Stimulated activated CD8-positive, alpha-beta memory T cell treated with anti-CD3 and anti-CD28 coated beads, Interleukin-15, amount 100 ng/mL, for 1 hour (primary cell): ENCODE measurements at regions not wholly inside any gene's neighbourhood (a gene's known extent, or its start where the extent isn't known, plus 50 kb on each side); places are given as distances from the start of the nearest gene placed in this dataset.

Experiments used
- DNase-seq: peaks from one replicate; pipeline ENCODE4 v3.0.0-alpha.2; 2020; ENCODE audit warnings: low read depth

- DNase-seq = no peak
Measured at GRCh38 chr21:27306206-27306605, 339.3 kb upstream of the ADAMTS5 start.

GRCh38 chr21:27301220-27301619 lies 334.3 kb upstream of the ADAMTS5 start:
- DNase-seq = no peak

GRCh38 chr21:27300770-27301169 lies 333.9 kb upstream of the ADAMTS5 start:
- DNase-seq = no peak

GRCh38 chr21:27298465-27298864 lies 331.6 kb upstream of the ADAMTS5 start:
- DNase-seq = no peak

GRCh38 chr21:27293239-27293638 lies 326.4 kb upstream of the ADAMTS5 start:
- DNase-seq = no peak

- no peak for DNase-seq
Measured at GRCh38 chr21:27292783-27293182, 325.9 kb upstream of the ADAMTS5 start.

GRCh38 chr21:27292229-27292628 lies 325.3 kb upstream of the ADAMTS5 start:
- DNase-seq = no peak

GRCh38 chr21:27291006-27291405 lies 324.1 kb upstream of the ADAMTS5 start:
- no peak for DNase-seq

GRCh38 chr21:27290028-27290427 lies 323.1 kb upstream of the ADAMTS5 start:
- DNase-seq = no peak

- no peak for DNase-seq
Measured at GRCh38 chr21:27286760-27287159, 319.9 kb upstream of the ADAMTS5 start.

- no peak for DNase-seq
Measured at GRCh38 chr21:27277110-27277509, 310.2 kb upstream of the ADAMTS5 start.

GRCh38 chr21:27275294-27275927 lies 308.5 kb upstream of the ADAMTS5 start:
- no peak for DNase-seq

GRCh38 chr21:27269644-27270043 lies 302.8 kb upstream of the ADAMTS5 start:
- DNase-seq = no peak

- DNase-seq = no peak
Measured at GRCh38 chr21:27268290-27268689, 301.4 kb upstream of the ADAMTS5 start.

GRCh38 chr21:27265949-27266348 lies 299.1 kb upstream of the ADAMTS5 start:
- DNase-seq = no peak

- no peak for DNase-seq
Measured at GRCh38 chr21:27265492-27265891, 298.6 kb upstream of the ADAMTS5 start.

GRCh38 chr21:27261676-27262075 lies 294.8 kb upstream of the ADAMTS5 start:
- no peak for DNase-seq

- no peak for DNase-seq
Measured at GRCh38 chr21:27260728-27261127, 293.8 kb upstream of the ADAMTS5 start.

- DNase-seq = no peak
Measured at GRCh38 chr21:27258742-27259448, 292.0 kb upstream of the ADAMTS5 start.

- DNase-seq = no peak
Measured at GRCh38 chr21:27257908-27258556, 291.1 kb upstream of the ADAMTS5 start.

- no peak for DNase-seq
Measured at GRCh38 chr21:27257226-27257625, 290.3 kb upstream of the ADAMTS5 start.

GRCh38 chr21:27251752-27252151 lies 284.9 kb upstream of the ADAMTS5 start:
- no peak for DNase-seq

GRCh38 chr21:27250366-27250765 lies 283.5 kb upstream of the ADAMTS5 start:
- DNase-seq = no peak
